ENCODE measurements at regions not wholly inside any gene's neighbourhood (a gene's known extent, or its start where the extent isn't known, plus 50 kb on each side); places are given as distances from the start of the nearest gene placed in this dataset.
"Not testable (repeated sequence)": the region's sequence is repeated elsewhere in the genome, so short reads cannot be mapped to it uniquely, and the experiment has no call there.

DNA sequence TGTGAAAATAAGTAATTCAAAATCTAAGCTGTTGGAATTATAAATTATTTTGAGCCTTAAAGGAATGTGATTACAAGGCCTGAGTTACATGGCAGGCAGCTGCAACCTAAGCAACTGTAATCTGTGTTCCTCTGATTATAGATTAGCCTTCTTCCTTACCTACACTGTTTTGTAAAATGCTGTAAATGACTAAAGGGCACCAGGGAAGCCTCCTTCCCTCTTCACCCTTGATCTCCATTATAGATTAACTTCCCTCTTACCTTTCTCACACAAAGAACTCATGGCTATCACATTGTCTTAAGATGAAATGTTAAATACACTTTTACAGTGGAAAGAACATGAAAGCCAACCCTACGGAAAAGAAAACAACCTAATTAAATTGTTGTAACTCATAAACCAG, 423.7 kb upstream of the KLF12 start:
- no peak for DNase-seq

DNA sequence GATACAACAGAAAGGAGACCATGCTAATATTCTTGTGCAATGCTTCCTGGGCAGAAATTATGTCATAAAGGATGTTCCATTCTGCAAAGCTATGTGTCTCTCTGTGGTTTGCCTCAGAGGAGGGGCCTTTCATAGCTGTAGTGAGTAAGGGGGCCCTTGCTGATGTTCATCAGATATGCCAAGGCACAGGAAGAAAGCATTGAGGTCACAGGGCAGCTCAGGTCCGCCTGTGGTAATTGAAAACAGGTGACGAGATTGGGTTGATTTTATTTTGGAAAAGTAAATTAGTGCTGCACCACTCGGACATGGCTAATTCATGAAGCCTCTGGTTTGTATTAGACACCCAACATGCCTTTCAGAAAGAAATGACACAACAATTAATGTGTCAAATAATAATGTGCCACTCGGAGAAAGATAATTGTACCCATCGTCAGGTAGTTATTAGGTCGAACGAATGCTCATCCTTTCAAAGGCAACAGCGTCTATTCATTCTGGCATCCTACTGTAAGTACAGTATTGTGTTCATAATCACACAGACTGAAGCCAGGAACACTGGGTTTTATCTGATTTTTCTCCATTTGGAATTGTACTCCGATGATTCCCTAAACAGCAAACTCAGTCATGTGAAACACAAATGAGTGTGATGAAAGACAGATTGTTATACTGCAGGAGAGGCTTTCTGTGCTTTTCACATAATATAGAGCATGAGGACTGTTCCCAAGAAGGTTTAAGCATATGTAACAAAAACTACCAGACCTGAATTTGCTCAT, 421.6 kb upstream of the KLF12 start:
- no peak for DNase-seq

DNA sequence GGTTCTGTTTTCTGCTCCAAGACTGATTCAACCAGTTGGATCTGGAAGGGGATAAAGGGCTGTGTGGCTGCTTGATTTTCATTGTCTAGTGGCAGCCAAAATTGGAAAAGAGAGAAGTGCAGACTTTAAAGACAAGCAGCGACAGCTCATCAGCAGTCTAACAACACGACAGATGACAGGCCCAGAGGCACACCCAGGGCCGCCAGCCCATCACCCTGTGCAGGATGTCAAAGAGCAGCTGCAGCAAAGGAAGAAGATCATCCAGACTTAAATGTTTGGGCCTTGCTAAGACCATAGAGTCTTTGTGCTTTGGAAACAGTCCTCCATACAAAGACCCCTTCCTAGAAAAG, 421.0 kb upstream of the KLF12 start:
- no peak for DNase-seq

DNA sequence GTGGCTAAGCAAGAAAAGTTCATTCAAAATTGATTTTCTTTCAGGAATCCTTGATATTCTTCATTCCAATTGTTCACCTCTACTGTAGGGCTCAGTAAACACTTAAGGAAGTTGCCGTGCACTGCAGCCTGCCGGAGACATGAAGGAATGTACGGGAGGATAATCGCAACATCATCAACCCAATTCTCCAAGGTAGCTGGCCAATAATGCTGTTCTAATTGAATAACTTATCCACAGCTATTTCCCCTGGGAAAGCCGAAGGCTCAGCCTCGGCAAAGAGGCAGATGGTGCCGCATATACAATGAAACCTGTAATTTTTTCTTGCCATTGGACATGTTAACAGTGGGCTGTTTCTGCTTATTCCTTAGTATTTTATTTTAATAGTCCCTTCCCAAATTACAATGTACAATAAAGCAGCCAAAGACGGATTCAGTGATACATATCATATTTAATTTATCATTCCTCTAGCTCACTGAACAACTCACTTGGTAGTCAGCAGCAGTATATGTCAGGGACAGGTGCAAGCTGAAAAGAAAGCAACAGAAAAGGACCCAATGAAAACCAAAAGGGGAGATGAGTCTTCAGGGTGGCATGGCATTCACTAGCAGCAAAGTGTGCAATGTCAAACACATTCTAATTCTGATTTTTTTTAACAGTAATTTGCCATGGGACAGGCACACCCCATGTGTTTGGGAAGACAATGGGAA, 420.5 kb upstream of the KLF12 start:
- DNase-seq = no peak

DNA sequence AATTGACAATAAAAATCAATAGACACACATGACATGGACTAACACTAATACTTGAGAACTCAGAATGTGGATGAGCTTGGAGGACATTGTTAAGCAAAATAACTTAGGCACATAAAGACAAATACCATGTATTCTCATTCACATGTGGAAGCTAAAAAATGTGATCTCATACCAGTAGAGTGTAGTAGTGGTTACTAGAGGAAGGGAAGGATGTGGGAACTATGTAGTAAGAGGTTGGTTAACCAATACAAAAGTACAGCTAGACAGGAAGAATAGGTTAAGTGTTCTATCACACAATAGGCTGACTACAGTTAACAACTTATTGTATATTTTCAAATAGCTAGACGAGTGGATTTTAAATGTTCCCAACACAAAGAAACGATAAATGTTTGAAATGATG, 415.8 kb upstream of the KLF12 start:
- DNase-seq = no peak

DNA sequence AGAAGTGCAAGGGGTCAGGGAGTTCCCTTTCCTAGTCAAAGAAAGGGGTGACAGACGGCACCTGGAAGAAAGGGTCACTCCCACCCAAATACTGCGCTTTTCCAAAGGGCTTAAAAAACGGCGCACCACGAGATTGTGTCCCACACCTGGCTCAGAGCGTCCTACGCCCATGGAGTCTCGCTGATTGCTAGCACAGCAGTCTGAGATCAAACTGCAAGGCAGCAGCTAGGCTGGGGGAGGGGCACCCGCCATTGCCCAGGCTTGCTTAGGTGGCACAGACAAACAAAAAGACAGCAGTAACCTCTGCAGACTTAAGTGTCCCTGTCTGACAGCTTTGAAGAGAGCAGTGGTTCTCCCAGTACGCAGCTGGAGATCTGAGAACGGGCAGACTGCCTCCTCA, 402.4 kb upstream of the KLF12 start:
- not testable (repeated sequence) for DNase-seq

DNA sequence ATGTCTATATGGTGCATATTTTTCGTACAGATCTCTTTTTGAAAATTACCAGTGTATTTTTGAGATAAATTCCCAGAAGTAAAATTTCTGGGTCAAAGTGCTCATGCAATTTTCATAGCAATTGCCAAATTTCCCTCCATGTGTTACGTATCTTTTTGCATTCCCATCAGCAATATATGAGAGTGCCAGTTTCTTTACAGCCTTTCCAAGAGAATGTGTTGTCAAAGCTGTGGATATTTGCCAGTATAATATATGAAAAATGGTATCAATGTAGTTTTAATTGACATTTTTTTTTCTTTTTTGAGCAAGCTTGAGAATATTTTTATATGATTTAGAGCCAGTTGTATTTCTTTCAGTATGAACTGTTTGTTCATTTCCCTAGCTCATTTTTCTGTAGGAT, 399.0 kb upstream of the KLF12 start:
- DNase-seq = no peak

DNA sequence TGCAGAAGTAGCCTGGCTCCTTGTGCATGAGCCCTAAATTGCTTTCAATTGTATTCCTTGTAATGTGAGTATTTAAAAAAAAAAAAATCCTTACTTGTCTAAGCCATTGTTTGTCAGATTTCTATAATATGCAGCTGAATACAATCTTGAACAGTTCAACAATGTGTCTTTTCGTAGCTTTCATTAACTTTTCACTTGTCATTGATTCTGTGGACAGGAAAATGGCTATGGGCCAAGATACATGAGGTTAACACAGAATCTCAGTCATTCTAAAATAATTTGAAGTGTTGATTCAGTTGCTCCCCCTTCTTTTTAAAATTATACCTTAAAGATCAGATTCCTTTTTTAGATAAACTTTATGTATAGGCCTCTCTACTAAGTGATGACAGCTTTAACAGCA, 395.8 kb upstream of the KLF12 start:
- DNase-seq = no peak

DNA sequence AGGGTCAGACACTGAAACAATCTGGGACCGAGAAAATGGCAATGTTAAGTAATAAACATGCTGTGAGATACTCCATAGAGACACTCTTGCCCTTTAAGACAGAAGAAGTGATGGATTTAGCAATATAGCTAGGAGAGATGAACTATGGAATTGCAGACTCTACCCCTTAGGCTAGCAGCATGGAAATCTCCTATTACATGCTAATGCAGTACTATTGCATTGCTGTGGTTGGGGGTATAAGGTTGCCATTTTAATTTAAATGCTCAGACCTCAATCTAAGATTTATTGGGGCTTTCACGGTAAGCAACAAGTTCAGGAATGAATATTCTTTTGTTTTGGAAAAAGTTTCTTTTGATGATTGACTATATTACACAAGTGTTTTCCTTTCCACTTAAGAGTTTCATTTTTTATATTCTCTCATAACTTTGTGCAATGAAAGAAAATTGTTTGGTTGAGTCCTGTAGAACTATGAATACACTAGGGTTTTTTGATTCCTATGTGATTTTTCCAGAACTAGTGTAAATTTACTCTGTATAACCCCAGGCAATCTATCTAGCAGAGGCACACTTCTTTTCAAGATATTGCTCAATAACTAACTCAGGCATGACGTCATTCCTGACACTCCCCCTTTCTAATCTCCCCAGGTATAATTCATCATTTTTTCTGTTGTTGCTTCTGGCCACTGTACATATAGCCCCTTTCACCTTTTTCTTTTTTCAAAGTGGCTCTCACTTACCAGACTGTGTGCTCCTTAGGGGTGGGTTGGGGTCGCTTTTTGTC, 394.7 kb upstream of the KLF12 start:
- DNase-seq = no peak

DNA sequence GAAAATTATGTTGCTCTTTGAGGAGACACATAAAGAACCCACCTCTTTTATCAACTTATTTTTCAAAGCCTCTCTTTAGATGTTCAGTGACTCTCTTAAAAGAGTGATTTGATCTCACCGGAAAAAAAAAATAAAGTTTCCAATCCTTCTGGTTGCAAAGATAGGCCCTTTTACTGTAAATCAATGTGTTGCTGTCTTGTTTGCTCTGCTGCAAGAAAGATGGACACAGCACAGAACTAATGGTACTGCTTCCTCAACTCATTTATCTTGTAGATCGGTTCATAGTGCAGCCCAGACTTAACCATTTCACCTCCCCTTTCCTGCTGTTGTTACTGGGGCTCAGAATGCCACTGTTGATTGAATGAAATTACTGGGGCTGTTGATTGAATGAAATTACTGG, 388.9 kb upstream of the KLF12 start:
- DNase-seq = no peak

DNA sequence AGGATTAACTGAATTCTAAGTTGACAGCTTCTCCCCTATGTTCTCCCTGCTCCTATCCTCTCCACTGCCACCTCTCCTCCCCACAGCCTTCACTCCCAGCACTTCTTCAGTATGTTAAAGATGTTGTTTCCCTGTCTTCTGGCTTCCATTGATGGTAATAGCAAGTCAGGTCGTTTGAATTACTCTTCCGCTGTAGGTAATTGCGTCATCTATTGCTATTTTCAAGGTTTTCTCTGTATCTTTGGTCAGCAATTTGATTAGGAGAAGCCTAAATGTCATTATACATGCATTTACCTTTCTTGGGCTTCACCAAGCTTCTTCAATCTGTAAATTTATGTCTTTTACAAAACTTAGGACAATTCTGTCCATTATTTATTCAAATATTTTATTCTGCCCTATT, 377.3 kb upstream of the KLF12 start:
- no peak for DNase-seq

DNA sequence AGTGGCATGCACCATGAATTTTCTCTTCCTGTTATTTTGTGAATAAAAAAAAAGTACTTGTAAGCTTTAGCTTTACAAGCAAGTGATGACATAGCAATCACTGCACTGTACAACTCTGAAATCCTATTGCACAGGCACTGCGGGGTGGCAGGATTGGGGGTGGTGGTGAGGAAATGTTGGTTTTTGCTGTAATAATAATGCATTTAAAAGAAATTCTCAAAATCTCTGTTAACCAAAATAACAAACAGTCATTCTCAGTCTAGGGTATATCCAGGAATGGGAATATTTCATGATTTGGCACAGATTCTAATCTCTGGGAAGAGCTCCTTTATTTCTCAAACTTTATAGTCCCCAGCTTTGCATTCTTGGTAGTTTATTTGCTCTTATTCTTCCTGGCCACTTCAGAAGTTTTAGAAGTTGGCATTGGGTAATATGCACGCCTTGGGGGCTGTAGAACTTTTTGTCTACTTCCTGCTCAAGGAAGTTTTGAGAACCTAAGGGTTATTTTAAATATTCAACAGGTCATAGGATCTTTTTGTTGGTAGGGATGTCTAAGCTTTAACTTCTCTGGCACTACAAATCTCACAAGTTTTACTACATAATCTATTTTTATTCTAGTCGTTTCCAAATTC, 353.0 kb upstream of the KLF12 start:
- no peak for DNase-seq

DNA sequence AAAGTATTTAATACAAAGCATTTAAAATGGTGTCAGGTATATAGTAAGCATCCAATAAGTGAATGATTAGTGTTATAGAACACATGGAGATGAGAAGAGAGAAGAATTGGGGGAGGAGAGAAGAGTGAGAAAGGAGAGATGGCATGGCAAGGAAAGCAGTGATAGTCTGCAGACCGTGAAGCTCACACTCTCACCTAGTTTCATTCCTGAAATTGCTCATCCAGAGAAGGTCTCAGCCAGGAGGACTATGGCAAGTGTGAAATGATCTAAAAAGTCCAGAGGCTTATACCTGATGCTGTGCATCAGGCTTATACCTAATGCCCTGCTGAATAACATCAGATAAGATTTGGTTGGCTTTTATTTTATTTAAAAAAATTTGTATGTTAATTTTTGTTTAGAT, 351.6 kb upstream of the KLF12 start:
- no peak for DNase-seq

DNA sequence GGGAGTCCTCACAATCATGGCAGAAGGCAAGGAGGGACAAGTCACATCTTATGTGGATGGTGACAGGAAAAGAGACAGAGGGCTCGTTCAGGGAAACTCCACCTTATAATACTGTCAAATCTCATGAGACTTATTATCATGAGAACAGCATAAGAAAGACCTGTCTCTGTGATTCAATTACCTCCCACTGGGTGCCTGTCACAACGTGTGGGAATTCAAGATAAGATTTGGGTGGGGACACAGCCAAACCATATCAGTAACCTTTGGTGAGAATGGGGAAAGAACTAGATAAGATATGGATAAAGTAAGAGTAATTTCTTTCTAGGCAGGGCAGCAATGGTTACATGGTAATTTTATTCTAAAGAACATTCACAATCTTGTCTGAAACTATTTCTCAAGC, 344.9 kb upstream of the KLF12 start:
- no peak for DNase-seq

DNA sequence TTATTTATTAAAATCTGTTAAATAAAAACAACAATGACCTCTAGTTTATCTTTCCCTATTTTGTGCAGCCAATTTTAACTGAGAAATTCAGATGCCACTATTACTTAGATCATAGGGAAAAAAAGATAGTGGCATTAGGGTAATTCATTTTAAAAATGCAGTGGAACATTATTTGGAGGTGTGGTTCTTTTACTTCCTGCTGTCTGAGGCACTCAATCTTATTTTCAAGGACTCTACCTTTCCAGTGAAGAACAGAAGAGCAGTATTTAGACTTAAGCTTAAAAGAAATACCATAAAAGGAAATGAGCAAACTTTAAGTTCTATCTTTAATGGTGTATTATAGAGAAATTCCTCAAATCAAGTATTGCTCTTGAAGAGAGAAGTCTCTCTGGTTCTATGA, 342.6 kb upstream of the KLF12 start:
- no peak for DNase-seq

DNA sequence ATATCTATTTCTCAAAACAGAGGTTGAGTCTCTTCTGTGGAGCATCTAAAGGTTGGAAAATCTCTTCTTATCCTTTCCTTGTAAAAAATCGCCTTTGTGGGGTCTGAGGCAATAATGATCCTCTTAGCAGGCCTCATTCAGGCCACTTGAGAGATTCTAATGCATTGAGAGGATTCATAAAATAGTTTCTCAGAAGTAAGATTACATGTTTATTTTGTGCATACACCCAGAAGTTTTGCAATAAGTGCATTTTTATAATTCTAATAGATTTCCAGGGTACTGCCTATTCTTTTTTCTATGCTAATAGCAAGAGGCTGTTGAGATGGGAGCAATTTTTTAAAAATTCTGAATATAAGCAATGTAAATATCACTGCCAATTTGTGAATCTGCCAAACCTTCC, 342.2 kb upstream of the KLF12 start:
- no peak for DNase-seq

DNA sequence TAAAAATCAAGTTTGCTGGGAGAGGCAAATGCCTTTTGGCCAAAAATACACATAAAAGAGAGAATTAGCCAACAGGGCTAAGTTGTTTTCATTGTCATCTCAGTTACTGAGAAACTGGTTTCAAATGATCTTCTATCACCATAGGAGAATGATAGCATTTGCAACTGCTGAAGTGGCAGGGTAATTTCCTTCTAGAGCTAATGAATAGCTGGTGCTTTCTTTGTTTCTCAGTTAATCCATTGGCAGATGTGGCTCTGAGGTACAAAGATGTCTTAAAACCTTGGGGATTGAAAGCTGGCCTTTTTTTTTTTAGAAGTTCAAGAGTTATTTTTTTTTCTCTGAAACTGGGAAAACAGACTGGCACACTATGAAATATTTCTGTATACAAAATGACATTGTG, 332.7 kb upstream of the KLF12 start:
- DNase-seq = no peak

DNA sequence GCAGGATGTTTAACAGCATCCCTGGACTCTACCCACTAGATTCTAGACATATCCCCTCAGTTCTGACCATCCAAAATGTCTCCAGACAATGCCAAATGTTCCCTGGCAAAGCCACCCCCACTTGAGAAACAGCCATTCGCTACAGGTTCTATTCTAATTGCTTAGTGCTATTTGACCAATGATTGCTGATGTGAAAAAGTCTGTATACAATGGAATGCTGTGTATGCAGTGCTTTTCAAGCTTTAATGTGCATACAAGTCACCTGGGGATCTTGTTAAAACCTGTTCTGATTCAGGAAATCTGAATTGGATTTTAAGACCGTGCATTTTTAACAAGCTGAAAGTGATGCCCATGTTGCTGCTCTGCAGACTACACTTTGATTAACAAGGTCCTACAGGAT, 331.8 kb upstream of the KLF12 start:
- DNase-seq = no peak

DNA sequence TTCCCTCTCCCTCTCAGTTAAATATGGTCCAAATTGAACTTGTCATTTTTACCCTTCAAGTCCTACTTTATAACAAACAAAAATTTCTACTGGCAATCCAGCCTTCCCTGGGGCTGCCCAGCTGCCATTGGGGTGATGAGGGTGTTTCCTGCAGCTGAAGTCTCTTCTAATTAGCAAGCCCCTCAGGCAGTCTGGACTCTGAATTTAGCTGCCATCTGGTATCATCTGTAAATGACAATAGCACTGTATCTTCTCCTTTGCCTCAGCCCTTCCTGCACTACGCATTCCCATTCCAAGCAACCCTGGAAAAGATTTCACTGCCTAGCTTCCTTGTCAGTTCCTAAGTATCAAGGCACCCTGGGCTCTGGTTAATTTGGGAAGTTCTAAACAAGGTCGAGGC, 331.1 kb upstream of the KLF12 start:
- DNase-seq = no peak

DNA sequence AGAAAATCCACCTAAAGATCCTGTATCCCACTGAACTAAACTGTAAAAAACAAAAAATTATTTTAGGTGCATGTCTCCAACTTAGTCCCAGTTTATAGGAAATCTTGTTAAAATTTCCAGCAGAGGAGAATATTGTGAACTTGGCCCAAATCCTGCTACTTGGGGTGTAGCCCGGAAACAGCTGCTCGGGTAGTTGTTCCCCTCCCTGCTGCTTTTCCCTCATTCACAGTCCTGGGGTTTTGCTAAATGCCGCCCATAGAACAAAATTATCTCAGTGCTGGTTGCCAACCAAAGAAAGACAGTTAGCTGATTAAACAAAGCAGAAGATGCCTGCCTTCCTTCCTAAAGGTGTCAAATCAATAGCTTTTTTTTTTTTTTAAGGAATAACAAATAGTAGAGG, 330.5 kb upstream of the KLF12 start:
- DNase-seq = no peak

DNA sequence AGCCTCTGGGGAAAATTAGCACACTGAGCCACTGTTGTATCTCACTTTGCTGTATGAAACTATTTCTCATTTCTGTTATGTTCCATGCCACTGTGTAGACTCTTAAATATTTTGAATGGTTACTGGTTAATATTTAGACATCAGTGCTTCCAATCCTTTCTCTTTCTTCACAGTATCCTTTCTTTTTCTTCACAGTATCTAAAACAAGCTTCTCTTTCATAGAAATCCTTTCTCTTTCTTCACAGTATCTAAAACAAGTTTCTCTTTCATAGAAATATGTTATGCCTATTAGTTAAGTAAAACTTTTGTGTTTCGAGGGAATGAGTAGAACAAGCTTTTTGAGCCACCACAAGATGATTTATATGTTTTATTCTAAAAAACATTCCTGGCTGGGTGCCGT, 326.8 kb upstream of the KLF12 start:
- DNase-seq = no peak

DNA sequence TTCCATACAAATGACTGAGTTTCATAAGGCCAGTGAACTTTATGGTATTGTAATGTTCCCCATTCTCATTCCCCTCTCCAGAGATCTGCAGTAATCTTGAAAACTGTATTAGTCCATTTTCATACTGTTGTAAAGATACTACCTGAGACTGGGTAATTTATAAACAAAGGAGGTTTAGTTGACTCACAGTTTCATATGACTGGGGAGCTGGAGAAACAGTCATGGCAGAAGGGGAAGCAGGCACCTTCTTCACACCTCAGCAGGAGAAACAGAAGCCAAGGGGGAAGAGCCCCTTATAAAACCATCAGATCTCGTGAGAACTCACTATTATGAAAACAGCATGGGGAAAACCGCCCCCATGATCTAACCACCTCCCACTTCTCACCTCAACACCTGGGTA, 318.7 kb upstream of the KLF12 start:
- DNase-seq = no peak

DNA sequence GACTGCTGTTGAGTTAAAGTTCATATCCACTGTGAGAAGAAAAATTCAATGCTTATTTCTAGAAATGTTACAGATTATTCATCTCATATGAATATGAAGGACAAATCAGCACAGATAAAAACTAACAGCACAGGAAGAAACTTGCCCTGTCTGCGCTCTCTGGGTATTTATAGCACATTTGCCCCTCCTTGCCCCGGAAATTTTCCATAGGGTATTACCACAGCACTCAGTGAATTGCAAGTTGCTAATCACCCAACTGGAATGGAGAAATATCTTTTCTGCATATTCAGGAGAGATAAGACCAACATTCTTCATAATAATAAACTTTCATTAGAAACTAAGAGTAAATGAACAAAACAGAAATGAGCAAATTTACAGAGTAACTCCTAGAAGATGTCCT, 318.0 kb upstream of the KLF12 start:
- DNase-seq = no peak

DNA sequence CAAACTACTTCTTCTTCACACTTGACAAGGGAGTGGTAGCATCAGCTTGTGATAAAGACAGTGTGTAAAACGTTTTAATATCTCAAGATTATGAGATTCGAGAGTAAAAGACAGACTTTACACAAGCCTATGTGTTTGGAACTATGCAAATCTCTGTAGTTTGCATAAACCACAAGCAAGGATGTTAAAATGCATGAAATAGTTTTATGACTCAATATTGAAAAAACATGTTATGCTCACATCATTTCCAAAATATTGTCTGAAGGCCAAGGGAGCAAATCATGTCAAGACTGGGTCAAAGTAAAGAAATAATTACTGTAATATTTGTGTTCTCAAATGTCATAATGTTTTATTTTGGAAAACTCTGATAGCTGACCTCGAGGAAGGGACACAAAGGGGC, 316.8 kb upstream of the KLF12 start:
- DNase-seq = no peak
